ENCODE measurements at regions not wholly inside any gene's neighbourhood (a gene's known extent, or its start where the extent isn't known, plus 50 kb on each side); places are given as distances from the start of the nearest gene placed in this dataset.

GRCh38 chr2:207236156-207236935 lies 70.6 kb upstream of the KLF7 start:
- DNase-seq = no peak

- DNase-seq = no peak
Measured at GRCh38 chr2:207238831-207239701, 73.3 kb upstream of the KLF7 start.

GRCh38 chr2:207239754-207240494 lies 74.2 kb upstream of the KLF7 start:
- no peak for DNase-seq

GRCh38 chr2:207240649-207241048 lies 74.9 kb upstream of the KLF7 start:
- no peak for DNase-seq

GRCh38 chr2:207241198-207241597 lies 75.5 kb upstream of the KLF7 start:
- DNase-seq = no peak

- DNase-seq = no peak
Measured at GRCh38 chr2:207243601-207244000, 77.9 kb upstream of the KLF7 start.

GRCh38 chr2:207244971-207245925 lies 79.5 kb upstream of the KLF7 start:
- peak; percentile 35 for DNase-seq

- no peak for DNase-seq
Measured at GRCh38 chr2:207248702-207249377, 83.1 kb upstream of the KLF7 start.

- DNase-seq = no peak
Measured at GRCh38 chr2:207251022-207251421, 85.3 kb upstream of the KLF7 start.

GRCh38 chr2:207251573-207252192 lies 85.9 kb upstream of the KLF7 start:
- DNase-seq = no peak

- no peak for DNase-seq
Measured at GRCh38 chr2:207252416-207252815, 86.7 kb upstream of the KLF7 start.

GRCh38 chr2:207252979-207253645 lies 87.4 kb upstream of the KLF7 start:
- peak; percentile 94 for DNase-seq

GRCh38 chr2:207253666-207254345 lies 88.1 kb upstream of the KLF7 start:
- no peak for DNase-seq

GRCh38 chr2:207254591-207255464 lies 89.1 kb upstream of the KLF7 start:
- no peak for DNase-seq

- DNase-seq = no peak
Measured at GRCh38 chr2:207255565-207256470, 90.1 kb upstream of the KLF7 start.

GRCh38 chr2:207256476-207257207 lies 90.9 kb upstream of the KLF7 start:
- DNase-seq = no peak
